ENCODE measurements at regions not wholly inside any gene's neighbourhood (a gene's known extent, or its start where the extent isn't known, plus 50 kb on each side); places are given as distances from the start of the nearest gene placed in this dataset.

DNA sequence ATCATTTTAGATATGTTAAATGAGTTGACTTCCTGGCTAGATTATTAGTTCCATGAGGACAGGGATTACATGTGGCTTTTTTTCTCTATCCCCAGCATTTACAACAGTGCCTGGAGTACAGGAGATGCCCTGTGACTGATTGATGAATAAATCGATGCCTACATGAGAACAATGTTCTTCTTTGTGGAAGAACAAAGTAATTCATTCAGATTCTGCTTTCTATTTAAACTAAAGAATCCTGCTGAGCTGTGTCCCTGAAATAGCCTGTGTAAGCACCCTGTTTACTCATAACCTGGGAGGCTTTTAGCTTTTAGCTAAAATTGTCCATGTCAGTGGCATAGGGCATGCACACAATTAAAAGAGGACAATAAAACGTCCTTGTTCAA is 125.1 kb upstream of the BTBD3 start:
- TF ChIP-seq, protein P1, sequence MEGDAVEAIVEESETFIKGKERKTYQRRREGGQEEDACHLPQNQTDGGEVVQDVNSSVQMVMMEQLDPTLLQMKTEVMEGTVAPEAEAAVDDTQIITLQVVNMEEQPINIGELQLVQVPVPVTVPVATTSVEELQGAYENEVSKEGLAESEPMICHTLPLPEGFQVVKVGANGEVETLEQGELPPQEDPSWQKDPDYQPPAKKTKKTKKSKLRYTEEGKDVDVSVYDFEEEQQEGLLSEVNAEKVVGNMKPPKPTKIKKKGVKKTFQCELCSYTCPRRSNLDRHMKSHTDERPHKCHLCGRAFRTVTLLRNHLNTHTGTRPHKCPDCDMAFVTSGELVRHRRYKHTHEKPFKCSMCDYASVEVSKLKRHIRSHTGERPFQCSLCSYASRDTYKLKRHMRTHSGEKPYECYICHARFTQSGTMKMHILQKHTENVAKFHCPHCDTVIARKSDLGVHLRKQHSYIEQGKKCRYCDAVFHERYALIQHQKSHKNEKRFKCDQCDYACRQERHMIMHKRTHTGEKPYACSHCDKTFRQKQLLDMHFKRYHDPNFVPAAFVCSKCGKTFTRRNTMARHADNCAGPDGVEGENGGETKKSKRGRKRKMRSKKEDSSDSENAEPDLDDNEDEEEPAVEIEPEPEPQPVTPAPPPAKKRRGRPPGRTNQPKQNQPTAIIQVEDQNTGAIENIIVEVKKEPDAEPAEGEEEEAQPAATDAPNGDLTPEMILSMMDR (conservative IDR thresholded peaks at IDR 0.05): no peak
- TF ChIP-seq EZH2 (IDR thresholded peaks at IDR 0.05; ENCODE audit: low read depth): no peak
